Suppressor macrophage treated with lipopolysaccharide for 4 hours (primary cell): ENCODE measurements at regions not wholly inside any gene's neighbourhood (a gene's known extent, or its start where the extent isn't known, plus 50 kb on each side); places are given as distances from the start of the nearest gene placed in this dataset.

ENCODE experiments used
- DNase-seq: peaks from one replicate; pipeline ENCODE4 v3.0.0-alpha.2; 2020

- DNase-seq: no peak
These were observed 118.3 kb downstream of the MAGEB5 start for GRCh38 chrX:26334232-26334631.

GRCh38 chrX:26328608-26329319, 112.8 kb downstream of the MAGEB5 start:
- DNase-seq: no peak

GRCh38 chrX:26309262-26309661, 93.3 kb downstream of the MAGEB5 start:
- no peak for DNase-seq

- DNase-seq: no peak
These were observed 79.5 kb downstream of the MAGEB5 start for GRCh38 chrX:26295425-26295824.

GRCh38 chrX:26286836-26287235, 70.9 kb downstream of the MAGEB5 start:
- DNase-seq: no peak
